DMS79 (cell line): ENCODE measurements at regions not wholly inside any gene's neighbourhood (a gene's known extent, or its start where the extent isn't known, plus 50 kb on each side); places are given as distances from the start of the nearest gene placed in this dataset.

ENCODE experiments used
- DNase-seq: peaks from one replicate; lab custom pipeline; 2025; lab: John Stamatoyannopoulos, UW

DNA sequence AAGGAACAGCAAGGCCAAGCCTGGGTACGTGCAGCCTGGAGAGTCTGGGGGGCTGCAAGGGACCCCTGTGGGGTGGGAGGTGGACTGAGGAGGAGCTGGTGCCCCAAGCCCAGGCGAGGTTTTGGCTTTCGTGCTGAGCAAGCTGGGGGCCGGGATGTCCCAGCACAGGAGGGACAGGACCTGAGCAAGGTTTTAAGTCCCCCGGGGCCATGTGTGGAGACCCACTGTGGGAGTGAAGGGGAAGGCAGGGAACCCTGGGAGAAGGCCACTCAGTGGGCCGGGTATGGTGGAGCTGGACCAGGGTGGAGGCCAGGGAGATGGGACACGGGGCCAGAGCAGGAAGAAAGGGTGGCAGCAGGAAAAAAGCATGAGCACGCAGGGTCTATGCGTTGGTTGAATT, 419.2 kb upstream of the SULF2 start:
- DNase-seq, result no peak

GRCh38 chr20:48203252-48203651, 418.0 kb upstream of the SULF2 start:
- DNase-seq, result no peak

DNA sequence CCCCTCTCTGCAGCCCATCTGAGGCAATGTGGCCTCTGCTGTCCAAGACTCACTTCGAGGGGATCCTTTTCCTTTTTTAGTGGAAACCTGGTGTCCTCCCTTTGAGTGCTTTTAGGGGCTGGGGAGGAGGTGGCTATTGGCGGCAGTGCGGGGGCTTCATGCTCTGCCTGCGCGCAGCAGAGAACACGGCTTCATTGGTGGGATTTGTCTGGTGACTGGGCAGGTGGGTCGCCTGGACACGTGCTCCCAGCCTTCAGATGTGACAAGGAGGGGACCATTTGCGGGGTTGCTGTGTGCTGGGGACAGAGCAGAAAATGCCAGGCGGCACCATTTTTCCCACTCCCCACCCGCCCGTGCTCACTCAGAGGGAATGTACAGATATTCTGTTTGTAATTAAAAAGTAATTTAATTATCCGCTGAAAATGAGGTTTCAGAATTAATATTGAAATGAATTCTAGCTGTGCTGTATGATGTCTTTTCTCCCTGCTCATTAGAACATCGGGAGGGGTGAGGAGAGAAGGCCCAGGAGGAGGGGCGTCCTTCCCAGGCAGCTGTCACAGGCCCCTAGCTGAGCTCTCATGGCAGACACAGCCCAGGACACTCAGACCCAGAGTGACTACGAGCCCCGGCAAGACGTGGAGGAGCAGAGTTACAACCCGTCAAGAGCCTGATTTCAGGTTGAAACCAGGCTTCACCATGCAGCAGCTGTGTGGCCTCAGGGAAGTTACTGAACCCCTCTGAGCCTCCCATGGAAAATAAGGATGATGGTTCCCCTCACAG, 417.2 kb upstream of the SULF2 start:
- no peak for DNase-seq

GRCh38 chr20:48201885-48202284, 416.6 kb upstream of the SULF2 start:
- no peak for DNase-seq

DNA sequence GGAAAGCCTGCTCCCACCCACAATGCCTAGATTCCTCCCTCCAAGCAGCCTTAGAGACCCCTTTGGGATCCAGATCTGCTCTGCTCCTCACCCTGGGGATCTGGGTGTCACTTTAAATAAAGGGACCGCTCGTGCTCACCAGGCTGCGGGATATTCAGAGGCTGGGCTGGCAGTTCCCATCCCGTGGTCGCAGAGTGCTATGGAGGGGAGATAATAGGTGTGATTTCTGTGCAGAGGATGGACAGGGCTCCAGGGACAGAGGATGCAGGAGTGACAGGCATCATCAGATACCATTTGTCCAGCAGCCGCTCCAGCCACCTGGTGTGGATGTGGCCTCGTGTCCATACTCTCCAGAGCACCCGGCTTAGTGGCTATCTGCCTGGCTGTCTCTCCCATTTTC, 415.9 kb upstream of the SULF2 start:
- DNase-seq, result no peak

DNA sequence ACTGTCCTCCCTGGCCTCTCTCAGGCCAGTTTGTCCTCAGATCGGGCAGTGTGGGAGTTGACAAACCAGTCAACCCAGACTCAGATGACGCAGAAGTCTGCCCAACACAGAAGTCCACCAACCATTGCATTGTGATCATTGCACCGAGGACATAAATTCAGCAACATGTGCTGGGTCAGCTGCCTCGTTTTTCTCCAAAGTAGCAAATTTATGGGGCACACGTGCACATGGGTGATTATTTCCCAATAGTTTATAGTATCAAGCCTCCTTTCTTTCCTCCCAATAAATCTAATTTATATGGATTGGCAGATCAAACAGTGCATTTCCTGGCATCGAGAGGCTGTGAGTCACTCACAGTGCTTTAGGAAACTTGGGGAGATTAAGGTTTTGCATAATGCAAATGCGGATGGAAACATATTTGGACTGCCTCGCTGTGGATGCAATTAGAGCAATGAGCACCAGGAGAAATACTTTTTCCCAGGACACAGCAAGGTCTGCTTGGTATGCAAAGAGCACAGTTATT, 413.7 kb upstream of the SULF2 start:
- no peak for DNase-seq

- DNase-seq, result no peak
Observed at GRCh38 chr20:48197066-48197465, 411.8 kb upstream of the SULF2 start.

DNA sequence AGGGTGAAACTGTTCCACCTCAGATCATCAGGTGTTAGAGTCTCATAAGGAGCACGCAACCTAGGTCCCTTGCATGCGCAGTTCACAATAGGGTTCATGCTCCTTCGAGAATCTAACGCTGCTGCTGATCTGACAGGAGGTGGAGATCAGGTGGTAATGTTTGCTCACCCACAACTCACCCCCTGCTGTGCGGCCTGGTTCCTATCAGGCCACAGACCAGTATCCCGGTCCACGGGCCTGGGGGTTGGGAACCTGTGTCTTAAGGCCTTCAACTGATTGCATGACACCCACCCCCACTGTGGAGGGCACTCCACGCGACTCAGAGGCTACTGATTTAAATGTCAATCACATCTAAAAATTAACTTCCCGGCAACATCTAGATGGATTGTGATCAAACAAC, 411.2 kb upstream of the SULF2 start:
- no peak for DNase-seq

- no peak for DNase-seq
Observed at GRCh38 chr20:48196001-48196400, 410.7 kb upstream of the SULF2 start.

- DNase-seq, result no peak
Observed at GRCh38 chr20:48195121-48195870, 410.0 kb upstream of the SULF2 start.

DNA sequence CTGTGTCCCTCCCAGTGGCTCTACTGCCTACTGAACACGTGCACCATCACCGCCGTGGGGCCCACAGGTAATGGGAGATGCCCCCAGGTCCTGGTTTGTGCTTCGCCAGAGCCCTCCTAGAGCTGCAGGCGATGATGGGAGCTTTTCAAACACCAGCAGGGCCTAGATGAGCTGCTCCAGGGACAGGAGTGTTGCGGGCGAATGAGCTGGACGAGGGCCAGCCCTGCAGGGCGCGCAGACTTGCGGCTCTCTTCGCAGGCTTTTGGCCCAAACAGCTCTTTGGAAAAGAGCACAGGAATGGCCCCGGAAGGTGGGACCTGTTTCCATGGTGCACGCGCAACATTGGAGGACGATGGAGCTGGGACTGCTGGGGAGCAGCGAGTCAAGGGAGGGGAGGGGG, 409.3 kb upstream of the SULF2 start:
- DNase-seq, result peak; percentile 64

- no peak for DNase-seq
Observed at GRCh38 chr20:48193627-48194425, 408.5 kb upstream of the SULF2 start.

DNA sequence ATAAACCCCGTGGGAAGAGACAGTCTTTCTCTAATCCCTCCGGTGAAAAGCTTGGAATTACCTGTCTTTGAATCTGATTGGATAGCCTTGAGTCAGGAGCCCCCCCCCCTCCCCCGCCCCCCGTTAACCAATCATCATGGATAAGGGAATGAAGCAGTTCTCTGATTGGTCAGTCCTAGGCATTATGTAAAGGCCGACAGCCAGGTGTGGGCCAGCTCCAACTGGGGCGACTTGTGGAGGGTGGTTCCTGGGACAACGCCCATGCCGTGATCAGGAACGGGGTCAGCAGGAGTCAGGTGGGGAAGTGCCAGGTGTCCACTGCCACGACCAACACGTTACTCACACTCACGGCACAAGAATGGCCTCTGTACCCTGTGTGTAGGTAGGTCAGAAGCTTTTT, 406.8 kb upstream of the SULF2 start:
- DNase-seq, result no peak

- no peak for DNase-seq
Observed at GRCh38 chr20:48191200-48191599, 405.9 kb upstream of the SULF2 start.

DNA sequence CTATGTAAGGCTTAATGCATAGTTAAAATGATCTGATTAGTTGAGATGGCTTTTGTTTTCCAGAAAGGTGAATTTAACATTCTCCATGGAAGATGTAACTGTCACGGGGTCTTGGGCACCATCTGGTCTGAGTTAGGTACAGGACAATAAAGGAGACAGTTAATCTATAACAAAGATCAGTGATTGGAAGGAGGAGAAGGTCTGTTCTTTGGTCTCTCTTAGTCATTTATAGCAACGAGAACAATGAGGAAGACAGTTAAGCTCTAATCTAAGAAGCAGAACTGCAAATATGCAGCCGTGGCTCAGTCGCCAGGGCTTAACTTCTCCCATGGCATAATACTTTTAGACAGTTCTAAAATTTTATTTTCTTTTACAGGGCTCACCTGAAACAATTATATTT, 405.5 kb upstream of the SULF2 start:
- no peak for DNase-seq

GRCh38 chr20:48189181-48189580, 403.9 kb upstream of the SULF2 start:
- no peak for DNase-seq

DNA sequence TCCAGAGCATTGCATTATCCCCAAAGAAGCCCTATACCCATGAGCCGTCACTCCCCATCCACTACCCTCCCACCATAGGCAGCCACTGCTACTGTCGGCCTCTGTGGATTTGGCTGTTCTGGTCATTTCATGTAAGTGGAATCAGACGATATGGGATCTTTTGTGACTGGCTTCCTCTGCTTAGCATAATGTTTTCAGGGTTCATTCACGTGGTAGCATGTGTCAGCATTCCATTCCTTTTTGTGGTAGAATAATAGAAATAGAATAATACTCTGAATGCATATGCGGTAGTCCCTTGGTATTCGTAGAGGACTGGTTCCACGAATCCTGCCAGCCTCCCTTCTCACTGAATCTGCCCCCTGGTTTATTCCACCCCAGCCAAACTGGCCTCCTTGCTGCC, 402.6 kb upstream of the SULF2 start:
- no peak for DNase-seq

- DNase-seq, result no peak
Observed at GRCh38 chr20:48186915-48187314, 401.6 kb upstream of the SULF2 start.

DNA sequence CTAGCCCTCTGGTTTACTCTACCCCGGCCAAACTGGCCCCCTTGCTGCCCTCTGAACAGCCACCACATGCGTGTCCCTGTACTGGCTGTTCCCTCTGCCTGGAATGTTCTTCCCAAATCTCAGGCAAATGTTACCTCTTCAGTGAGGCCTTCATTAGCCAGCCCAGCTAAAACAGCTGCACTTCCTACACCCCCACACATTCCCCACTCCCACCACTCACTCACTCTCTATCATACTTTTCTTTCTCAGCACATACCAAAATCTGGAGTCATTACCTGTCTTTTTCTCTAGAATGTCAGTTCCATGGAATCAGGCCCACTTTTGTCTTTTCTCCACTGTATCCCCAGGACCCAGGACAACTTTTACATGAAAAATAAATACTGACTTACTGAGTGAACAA, 401.2 kb upstream of the SULF2 start:
- DNase-seq, result no peak

GRCh38 chr20:48184229-48184628, 398.9 kb upstream of the SULF2 start:
- no peak for DNase-seq

GRCh38 chr20:48181261-48181935, 396.1 kb upstream of the SULF2 start:
- no peak for DNase-seq

DNA sequence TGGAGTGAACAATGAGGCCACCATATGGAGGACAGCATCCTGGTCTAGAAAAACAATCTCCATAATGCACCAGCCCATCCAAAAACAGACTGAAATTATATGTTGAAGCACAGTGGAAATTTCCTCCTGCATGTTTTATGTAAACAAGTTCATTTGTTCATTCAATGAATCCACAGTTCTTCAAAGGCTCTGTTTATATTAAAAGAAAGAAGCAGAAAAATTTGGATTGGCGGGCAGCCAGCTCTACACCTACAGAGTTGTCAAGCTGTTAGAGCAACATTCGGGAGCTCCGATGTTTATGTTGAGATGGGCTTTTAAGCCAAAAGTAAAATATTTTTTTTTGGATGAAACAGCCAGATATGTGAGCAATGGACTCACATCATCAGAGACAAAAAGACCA, 395.3 kb upstream of the SULF2 start:
- DNase-seq, result no peak
